DMS 273 (cell line): ENCODE measurements at regions not wholly inside any gene's neighbourhood (a gene's known extent, or its start where the extent isn't known, plus 50 kb on each side); places are given as distances from the start of the nearest gene placed in this dataset.
A peak's percentile ranks its signal among the peaks of the same experiment; 100 is the strongest.

Experiments
- DNase-seq: peaks from one replicate; lab custom pipeline; 2025; ENCODE audit not compliant: unreplicated experiment; lab: John Stamatoyannopoulos, UW

DNA sequence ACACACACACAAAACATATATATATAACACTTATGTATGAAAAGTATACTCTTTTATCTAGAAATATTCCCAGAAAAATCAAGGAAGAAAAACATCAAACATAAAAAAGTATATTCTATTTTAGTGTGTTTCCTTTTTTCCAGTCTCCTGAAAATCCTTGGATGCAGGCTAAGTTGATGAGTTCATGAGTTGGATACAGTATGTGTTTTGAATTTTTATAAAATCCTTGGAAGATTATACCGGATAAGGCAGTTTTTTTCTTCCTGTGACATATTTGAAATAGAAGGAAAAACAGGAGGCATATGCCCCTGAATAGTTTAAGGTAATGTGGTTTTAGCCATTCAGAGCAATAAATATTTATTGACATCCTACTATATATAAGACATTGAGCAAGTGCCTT lies 203.6 kb downstream of the SNX18 start:
- no peak for DNase-seq

DNA sequence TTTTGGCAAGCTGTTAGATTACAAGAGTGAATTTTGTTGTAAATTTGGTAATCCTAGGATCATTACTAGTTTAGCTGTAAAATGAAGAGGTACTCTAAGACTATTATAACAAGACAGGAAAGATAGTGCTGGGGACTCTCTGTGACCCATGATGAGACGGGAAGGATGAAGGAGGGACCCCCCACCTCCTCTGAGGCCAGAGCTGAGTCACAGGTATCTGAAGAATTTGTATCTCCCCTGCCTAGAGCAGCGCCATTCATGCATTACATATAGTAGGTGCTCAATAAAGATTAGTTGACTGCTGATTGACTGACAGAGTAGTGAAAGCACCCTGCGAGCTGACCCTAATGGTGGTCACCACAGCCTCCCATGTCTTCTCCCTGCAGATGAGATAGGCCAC lies 202.8 kb downstream of the SNX18 start:
- DNase-seq = no peak

DNA sequence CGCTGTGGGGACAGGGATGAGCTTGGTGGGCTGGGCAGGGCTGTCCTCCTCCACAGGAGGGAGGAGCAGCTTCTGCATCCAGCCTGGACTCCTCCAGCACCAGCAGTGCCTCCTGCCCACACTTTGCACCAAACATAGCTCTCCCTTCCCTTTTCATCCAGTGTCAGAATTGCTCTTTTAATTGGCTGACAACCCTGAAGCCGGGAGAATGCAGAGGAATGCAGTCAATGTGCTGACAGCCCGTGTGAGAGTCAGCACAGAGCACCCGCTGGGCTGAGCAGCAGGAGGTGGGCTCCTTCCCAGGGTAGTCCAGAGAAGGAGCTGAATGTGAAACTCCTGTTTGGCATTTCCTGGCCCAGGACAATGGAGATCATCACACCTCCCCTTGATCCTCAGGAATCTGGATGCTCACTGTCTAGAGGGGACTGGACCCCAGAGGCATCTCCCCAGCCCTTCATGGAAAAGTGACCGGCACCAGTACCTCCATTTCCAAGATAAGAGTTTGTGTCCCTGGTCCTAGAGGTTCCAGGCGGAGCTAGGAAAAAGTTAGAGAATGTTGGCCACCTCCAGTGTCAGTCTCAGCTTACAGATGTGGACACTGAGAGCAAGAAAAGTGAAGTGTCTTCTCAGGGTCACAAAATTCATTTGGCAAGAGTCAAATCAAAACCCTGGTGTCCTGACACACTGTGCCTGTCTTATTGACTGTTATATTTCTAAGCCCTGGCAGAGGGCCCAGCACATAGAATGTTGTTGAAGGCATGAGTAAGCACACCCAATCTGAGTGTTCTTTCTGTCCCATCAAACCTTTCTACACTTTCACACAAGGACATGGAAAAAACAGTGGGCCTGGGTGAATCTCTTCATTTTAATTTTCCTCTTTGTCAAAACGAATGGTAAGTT lies 202.1 kb downstream of the SNX18 start:
- peak; percentile 20 for DNase-seq

DNA sequence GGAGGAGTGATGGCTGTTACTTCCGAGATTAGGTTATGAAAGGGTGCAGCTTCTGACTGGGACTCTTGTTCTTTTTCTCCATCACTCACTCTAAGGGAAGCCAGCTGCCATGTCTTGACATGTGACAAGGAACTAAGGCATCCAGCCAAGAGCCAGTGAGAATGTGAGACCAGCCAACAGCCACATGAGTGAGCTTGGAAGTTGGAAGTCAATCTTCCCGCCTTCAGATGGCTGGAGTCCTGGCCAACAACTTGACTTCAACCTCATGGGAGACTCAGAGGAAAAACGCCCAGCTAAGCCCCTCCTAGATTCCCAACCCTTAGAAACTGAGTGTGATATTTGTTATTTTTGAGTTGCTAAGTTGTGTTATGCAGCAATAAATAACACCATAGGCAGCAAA lies 201.1 kb downstream of the SNX18 start:
- DNase-seq = peak; percentile 64

DNA sequence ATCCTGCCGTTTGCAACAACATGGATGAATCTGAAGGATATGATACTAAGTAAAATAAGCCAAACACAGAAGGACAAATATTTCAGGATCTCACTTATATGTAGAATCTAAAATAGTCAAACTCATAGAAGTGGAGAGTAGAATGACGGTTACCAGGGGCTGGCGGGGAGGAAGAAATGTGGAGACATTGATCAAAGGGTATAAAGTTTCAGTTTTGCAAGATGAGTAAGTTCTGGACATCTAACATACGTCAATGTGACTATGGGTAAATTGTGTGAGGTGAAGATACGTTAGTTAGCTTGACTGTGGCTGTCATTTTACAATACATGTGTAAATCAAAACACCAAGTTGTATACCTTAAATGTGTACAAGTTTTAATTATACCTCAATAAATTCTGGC lies 200.3 kb downstream of the SNX18 start:
- DNase-seq = no peak

DNA sequence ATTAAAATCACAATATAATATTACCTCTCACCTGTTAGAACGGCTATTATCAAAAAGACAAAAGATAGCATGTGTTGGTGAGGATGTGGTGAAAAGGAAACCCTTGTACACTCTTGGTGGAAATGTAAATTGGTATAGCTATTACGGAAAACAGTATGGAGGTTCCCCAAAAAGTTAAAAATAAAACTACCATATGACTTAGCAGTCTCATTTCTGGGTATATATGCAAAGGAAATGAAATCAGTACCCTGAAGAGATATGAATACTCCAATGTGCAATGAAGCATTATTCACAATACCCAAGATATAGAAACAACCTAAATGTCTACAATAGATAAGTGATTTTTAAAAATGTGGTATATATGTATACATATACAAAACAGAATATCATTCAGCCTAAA lies 199.9 kb downstream of the SNX18 start:
- no peak for DNase-seq

DNA sequence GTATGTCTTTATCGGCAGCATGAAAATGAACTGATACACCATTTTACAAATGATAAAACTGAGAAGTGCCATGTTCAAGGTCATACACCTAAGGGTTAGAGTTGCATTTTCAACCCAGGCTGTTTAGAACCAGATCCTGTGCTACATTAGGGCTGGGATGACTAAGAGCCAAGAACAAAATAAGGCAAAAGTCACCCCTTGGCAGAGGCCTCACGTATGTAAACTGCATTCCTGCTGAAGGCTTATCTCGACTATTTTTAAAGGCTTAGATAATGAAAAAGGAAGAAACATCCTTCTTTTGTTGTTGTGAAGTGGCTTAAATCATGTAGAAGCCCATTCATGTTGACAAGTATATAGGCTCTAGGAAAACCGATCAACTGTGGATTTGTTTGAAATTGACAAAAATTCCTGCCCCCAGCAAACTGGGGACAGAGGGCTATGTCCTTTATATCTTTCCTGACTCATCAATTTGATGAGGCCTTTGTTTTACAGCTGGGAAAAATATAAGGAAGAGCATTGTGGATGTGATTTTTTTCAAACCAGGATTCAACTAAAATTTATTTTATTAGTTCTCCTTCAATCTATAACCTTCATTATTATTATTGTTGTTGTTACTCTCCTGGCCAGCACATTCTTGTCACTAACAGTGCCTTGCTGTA lies 196.5 kb downstream of the SNX18 start:
- no peak for DNase-seq

DNA sequence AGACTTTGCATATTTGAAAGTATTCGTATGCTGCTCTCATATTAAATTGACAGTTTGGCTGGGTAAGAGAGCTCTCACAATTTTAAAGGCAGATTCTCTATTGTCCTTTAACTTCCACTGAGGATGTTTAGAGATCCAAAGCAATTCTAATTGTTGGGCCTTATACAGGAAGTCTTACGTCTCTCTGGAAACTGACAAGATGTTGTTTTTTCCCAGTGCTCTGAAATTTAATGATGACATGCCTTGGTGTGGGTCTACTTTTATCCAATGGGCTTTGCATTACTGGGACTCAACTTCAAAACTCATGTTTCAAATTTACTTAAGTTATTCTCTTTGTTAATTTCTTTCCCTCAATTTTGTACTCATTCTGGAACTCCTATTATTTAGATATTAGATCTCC lies 191.5 kb downstream of the SNX18 start:
- DNase-seq = no peak

DNA sequence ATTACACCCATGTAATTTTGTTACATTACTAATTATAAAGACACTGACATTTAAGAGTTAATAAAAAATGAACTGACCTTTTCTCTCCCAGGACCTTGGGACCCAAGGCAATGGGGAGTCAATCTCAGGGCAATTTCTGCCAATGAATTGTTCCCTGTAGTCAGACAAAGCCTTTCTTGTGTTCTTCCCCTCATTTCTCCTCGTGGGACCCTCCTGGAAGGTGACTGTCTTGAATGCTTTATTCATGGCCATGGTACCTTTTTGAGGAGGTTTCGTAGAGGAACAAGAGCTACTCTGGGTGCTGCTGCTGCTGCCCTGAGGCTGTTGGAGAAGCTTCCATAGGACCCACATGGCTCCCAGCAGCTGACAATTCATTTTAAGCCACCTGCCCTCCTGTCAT lies 190.3 kb downstream of the SNX18 start:
- no peak for DNase-seq

DNA sequence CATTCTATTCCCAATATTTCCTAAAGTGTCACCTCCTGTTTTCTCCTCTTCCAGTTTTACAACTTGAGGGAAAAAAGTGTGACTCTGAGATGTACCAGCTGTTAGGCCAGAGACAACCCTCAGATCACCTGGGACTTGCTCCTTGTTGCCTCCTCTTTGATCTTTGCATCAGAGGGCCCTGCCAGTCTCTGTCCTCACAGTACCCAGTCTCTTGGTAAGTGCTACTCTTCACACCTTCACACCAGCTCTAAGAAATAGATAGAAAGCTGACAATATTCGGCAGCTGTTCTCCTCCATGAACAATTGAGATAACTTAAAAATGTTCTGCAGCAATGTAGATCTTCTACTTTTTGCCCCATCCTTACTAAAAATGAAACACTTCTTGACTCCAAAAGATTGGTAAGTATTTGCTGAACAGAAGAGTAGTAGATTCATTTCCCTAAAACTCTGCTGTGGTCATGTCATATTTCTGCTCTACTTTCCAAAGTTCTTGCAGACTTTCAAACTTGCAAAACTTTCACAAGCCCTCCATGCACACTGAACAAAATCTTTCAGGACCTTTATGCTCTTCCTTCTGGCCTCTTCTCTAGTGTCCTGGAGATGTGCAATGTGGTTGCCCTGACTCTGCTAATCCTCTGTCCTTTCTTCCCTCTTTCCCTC lies 188.6 kb downstream of the SNX18 start:
- no peak for DNase-seq

DNA sequence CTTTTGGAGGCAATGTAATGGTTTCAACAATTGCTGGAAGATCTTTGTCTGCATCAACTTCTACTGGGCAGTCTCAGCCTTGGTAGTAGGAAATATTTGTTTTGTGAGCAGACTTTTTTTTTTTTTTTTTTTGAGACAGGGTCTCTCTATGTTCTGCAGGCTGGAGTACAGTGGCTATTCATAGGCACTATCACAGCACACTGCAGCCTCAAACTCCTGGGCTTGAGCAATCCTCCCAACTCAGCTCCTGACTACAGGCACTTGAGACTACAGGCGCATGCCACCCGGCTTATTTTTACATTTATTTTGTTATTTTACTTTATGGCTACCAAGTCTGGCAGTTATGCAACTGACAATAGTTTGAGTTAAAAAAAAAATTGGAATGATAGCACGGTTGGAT lies 187.3 kb downstream of the SNX18 start:
- no peak for DNase-seq

DNA sequence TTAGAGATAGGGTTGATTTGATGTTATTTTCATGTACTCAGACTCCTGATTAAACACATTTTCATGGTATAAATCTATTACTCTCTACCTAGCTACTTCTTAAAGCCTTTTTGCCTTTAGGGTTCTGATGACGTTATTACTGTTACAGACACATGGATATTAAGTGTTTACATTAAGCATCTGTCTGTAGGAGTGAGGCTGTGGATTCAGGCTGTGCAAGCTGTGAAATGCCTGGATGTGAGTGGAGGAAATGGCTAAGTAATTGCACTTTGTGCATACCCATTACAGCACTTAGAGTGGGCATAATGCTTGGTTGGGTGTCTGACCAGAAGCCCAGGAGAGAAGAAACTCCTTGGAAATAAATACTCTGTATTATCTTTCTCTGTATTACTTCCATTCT lies 186.8 kb downstream of the SNX18 start:
- peak; percentile 68 for DNase-seq

DNA sequence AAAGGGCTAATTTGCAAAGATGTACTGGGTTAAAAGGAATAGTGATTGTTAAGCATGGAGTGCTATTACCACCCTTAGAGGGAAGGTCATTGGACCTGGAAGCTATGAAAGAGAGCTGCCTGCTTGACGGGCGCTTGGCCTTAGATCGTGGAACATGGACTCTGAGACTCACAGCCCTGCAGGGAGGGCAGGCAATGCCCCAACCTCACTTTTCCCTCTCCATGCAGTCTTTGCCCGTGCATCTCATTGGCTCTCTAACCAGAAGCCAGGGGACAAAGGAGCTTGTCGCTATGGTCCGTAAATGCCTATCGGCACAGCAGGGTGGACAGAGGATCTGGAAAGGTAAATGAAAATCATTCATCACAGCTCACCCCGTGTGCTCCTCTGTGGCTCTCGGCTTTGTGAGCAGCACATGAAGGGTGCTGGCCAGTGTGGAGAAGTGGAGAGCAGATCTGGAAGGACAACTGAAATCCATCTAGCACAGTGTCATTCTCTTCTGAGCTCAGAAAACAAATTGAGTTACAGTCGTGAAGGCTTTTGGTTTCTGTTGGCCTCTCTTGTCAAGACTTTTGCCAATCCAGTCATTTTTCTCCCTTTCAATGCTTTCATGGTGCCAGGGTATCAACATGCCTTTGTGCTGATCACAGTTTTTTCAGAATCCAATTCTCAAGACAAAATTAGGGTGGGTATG lies 186.2 kb downstream of the SNX18 start:
- DNase-seq = no peak

DNA sequence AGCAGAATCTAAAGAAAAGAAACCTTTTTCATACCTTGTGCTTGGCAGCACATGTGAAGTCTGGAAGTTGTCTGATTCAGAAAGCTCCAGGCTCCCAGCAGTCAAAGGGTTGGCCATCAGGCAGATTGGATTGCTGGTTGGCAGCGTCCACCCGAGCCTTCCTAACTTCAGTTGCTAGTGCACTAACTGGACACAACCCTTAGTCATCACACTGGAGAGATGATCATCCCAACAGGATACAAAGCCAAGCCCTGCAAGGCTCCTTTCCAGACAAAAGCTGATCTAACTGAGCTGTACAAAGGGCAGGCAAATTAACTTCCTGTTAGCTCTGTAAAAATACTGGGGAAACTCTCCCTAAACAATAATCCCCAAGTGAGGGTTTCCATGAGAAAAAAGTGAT lies 185.6 kb downstream of the SNX18 start:
- no peak for DNase-seq

DNA sequence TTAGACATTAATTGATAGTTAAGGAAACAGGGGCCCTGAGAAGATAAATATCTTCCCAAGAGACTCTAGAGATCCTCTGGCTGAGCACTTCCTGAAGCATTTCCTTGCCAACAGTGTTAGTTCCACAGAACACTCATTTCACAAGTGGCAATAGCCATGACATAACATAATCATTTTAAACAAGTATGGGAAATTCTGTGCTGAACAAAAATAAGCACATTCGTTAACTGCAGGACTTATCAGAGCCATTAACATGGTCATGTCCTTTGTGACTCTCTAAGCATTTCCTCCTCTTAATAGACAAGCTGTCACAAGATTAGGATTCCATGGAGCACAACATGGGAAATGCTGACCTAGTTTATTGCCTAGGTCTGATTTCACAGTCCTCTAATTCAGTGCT lies 184.9 kb downstream of the SNX18 start:
- no peak for DNase-seq

DNA sequence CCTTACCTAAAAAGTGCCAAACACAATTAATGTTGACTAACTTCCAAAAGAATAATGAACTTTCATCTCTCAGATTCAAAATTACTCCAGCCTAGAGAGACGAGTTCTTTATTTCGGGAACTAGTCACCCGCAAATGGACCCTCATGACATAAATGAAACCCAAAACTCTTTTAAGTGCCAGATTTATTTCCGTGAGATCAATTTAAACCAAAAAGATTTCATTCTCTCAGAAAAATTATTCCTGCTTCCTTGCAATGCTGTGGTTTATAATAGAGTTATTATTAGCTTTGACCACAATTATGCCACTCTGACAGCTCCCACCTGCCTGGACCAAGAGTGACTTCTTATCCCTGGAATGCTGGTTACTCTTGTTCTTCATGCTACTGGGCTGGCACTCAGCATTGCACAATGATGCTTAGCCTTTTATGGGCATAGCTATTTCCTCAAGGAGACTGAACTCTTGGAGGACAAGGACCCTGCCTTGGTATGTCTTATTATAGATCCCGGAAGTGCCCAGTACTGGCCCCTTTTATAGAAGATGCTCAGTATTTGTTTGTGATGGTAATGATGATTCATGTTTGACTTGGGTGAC lies 183.5 kb downstream of the SNX18 start:
- DNase-seq = no peak

DNA sequence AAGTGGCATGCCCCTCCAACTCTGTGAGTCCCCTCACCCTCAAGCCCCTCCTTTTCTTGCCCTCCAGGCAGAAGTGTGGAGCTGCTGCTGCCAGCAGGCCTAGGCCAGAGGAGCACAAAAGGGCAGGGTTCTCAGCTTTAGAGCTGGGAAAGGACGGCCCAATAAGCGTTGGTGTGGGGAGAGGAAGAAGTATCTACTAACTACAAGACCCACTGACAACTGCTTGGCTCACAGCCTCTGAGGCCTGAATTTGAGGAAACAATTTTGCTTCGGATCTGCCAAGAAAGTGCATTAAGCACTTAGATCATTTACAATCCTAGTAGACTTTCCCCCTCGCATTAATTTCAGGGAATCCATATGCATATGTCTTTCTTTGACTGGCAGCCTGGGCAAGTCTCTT lies 179.4 kb downstream of the SNX18 start:
- DNase-seq = no peak

DNA sequence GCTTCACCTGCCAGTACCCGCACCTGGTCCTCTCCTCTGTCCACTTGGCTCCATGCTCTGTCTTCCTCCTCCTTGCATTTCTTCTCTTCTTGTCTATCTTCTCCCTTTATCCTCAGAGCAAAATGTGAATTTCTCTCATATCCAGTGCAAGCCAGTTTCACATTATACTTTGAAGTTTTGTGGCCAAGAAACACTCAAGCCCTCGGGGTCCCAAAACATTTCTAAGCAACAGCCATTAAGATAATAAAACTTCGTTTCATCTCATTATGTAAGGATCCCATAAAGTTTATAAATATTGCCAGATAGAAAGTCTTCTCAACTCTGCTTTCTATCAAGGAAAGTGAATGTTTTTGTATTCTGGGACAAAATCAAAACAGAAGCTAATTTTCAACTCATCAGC lies 178.8 kb downstream of the SNX18 start:
- no peak for DNase-seq

DNA sequence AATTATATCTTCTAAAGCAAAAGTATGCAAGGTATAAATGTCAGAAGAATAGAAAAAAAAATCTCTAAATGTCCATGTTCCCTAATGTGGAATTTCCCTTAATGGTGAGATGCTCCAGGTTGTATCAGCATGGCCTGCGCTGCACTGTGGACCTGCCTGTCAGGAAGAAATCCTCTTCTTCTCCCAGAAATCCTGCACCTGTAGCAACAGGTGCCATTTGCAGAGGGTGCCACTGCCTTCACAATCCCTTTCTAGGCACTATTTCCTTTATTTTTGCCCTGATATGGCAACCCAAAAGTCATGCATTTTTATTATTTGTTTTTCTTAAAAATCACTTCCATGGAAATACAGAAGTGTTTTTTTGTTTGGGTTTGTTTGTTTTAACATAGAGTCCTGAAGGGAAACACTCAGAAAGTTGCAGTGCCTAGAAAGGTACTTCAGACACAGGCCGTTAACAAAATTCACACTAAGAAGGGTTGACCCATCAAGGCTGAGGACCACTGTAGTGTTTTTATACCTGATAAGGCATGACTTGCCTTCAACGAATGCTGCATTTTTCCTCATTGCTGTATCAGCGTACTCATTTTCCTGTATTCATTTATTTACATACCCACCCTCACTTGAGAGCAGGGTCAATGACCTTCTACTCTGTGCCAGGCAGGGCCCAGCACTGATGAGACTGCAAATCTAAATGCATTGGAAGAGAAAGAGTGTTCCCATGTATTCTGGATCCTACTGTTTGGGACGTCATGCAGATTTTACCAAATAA lies 177.8 kb downstream of the SNX18 start:
- DNase-seq = no peak

DNA sequence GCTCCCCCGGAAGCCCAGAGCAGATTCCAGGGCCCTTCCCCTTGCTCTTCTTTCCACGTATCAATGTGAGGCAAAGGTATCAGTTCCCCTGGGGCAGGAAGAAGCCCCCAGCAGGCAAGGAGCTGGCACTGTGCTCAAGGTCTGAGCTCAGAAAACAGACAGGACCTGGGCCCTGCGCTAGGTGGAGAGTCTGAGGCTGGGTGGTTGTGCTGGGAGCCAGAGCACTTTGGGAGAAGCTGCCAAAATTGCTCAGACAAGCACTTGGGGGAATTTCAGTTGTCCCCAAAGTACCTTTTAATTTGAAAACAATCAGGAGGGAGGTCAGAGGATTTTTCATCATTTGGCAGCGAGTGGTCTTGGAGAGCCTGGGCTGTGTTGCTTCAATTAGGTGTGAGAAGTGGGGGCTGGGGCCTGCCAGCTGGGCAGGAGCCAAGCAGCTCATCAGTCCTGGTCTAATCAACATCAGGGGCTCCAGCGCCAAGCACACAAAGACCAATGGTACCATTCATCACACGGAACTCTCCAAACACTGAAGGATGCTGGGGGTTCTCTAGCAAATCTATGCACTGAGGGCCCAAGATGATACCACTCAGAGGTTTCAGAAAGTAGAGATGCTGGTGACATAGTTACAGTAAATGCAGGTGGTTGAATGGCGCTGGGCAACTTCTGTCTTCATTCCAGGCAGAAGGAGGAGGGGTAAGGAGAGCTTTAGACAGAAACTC lies 176.5 kb downstream of the SNX18 start:
- DNase-seq = no peak
